Kidney epithelial cell (primary cell): ENCODE measurements at regions not wholly inside any gene's neighbourhood (a gene's known extent, or its start where the extent isn't known, plus 50 kb on each side); places are given as distances from the start of the nearest gene placed in this dataset.

Experiments
- DNase-seq: peaks from one replicate; pipeline ENCODE4 v3.0.0-alpha.2; 2010; ENCODE audit warnings: low read depth
- H3K27me3 ChIP-seq: 2 replicates; pipeline ENCODE4 v1.6.0; 2011; ENCODE audit warnings: low read length; ENCODE audit not compliant: control insufficient read depth, insufficient read depth
- H3K36me3 ChIP-seq: 2 replicates; pipeline ENCODE4 v1.5.1; 2011; ENCODE audit warnings: low read length; ENCODE audit not compliant: control insufficient read depth, insufficient read depth
- H3K4me3 ChIP-seq: 2 replicates; pipeline ENCODE4 v1.5.1; 2011; ENCODE audit warnings: low read depth, mild to moderate bottlenecking, control low read depth, low read length
- CTCF ChIP-seq: IDR thresholded peaks from 2 replicates; pipeline ENCODE4 v1.5.1; 2011; ENCODE audit warnings: mild to moderate bottlenecking, moderate library complexity, low read length, control low read depth, inconsistent platforms; ENCODE audit not compliant: insufficient read depth, poor library complexity, severe bottlenecking

GRCh38 chr1:221630236-221630635 lies 111.7 kb downstream of the DUSP10 start:
- TF ChIP-seq CTCF, result no peak
- Histone ChIP-seq H3K27me3 (no peaks in the 10 kb centered on the region), H3K4me3 (no peak overlapping the region), H3K36me3 (no peaks in the 10 kb centered on the region)
- no peak for DNase-seq

- TF ChIP-seq CTCF, result no peak
- Histone ChIP-seq H3K27me3 (no peaks in the 10 kb centered on the region), H3K36me3 (no peaks in the 10 kb centered on the region), H3K4me3 (no peak overlapping the region)
- DNase-seq, result no peak
Measured at GRCh38 chr1:221631556-221631955, 110.3 kb downstream of the DUSP10 start.

GRCh38 chr1:221632072-221632471 lies 109.8 kb downstream of the DUSP10 start:
- no peak for TF ChIP-seq CTCF
- H3K27me3 ChIP-seq, result no peaks in the 10 kb centered on the region
- no peak overlapping the region for H3K4me3 ChIP-seq
- no peak for DNase-seq
- no peaks in the 10 kb centered on the region for H3K36me3 ChIP-seq

GRCh38 chr1:221633841-221634409 lies 108.0 kb downstream of the DUSP10 start:
- DNase-seq, result no peak
- H3K36me3 ChIP-seq, result no peaks in the 10 kb centered on the region
- no peaks in the 10 kb centered on the region for H3K27me3 ChIP-seq
- no peak overlapping the region for H3K4me3 ChIP-seq
- no peak for TF ChIP-seq CTCF

- no peak for TF ChIP-seq CTCF
- DNase-seq, result no peak
- Histone ChIP-seq H3K4me3 (no peak overlapping the region), H3K36me3 (no peaks in the 10 kb centered on the region), H3K27me3 (no peaks in the 10 kb centered on the region)
Measured at GRCh38 chr1:221634606-221635005, 107.3 kb downstream of the DUSP10 start.

- Histone ChIP-seq H3K36me3 (no peaks in the 10 kb centered on the region), H3K4me3 (no peak overlapping the region), H3K27me3 (no peaks in the 10 kb centered on the region)
- DNase-seq, result no peak
- no peak for TF ChIP-seq CTCF
Measured at GRCh38 chr1:221635305-221635704, 106.6 kb downstream of the DUSP10 start.
